HCT116 (cell line): ENCODE measurements at regions not wholly inside any gene's neighbourhood (a gene's known extent, or its start where the extent isn't known, plus 50 kb on each side); places are given as distances from the start of the nearest gene placed in this dataset.

ENCODE experiments used
- ATAC-seq: fragments of 200-7000 bp; cut with Tn5 transposase; 2 replicates; pipeline ENCODE4 v1.9.1; 2020; ENCODE audit warnings: mild to moderate bottlenecking, moderate library complexity
- BruUV-seq: library from RNA; stranded (reverse); fragments of 400-500 nt; replicated peaks from 2 replicates; lab custom pipeline; 2021; lab: Mats Ljungman, UMichigan
- CTCF ChIA-PET: fragments of 300-600 bp; sonication (Branson Sonifier 250); formaldehyde crosslinking; loops from one replicate; lab custom pipeline; 2021; ENCODE audit warnings: antibody characterized with exemption; lab: Charles Lee
- POLR2A ChIA-PET: fragments of 300-600, 350-600 bp; sonication (Branson Sonifier 250); formaldehyde crosslinking; loops from one replicate; lab custom pipeline; 2021; ENCODE audit warnings: antibody characterized with exemption; lab: Charles Lee
- RAD21 ChIA-PET, 2 experiments: fragments of 300-600 bp; sonication (Branson Sonifier 250); formaldehyde crosslinking; loops; one replicate each; lab custom pipeline; 2023; ENCODE audit warnings: low total read pairs in 2 of 2; ENCODE audit not compliant: uncharacterized antibody in 2 of 2, unreplicated experiment in 2 of 2, low non-redundant PET in 1 of 2; lab: Charles Lee
- DNase-seq: peaks from one replicate; pipeline ENCODE4 v3.0.0-alpha.2; 2010; ENCODE audit warnings: low read depth, low spot score
- H2AFZ ChIP-seq: fragments of 200-600 bp; shearing (Covaris generic), sonication (generic); 2 replicates; pipeline ENCODE4 v1.6.1; 2017; ENCODE audit warnings: low read depth, mixed run types, mixed read lengths, antibody characterized with exemption, low read length; ENCODE audit not compliant: poor library complexity, severe bottlenecking
- H3K27ac ChIP-seq: 2 replicates; pipeline ENCODE4 v1.5.1; 2012; ENCODE audit warnings: low read depth, low read length
- H3K27me3 ChIP-seq: fragments of 200-600 bp; sonication (generic); 2 replicates; pipeline ENCODE4 v1.6.1; 2016; ENCODE audit warnings: mixed run types, low read length, mixed read lengths; ENCODE audit not compliant: insufficient read depth
- H3K36me3 ChIP-seq, 2 experiments: fragments of 200-500 bp in 1 of 2; fragments of 200-600 bp in 1 of 2; sonication (Bioruptor generic) in 1 of 2; sonication (generic) in 1 of 2; 2 replicates each; pipeline versions ENCODE4 v1.5.1 to v1.6.1; 2014 to 2016; ENCODE audit warnings: low read length in 2 of 2, inconsistent platforms in 1 of 2, mixed read lengths in 1 of 2, mixed run types in 1 of 2; ENCODE audit not compliant: insufficient read depth in 2 of 2, control insufficient read depth in 1 of 2
- H3K4me1 ChIP-seq, 2 experiments: fragments of 200-600 bp in 1 of 2; sonication (generic) in 1 of 2; 2 replicates each; pipeline versions ENCODE4 v1.5.1 to v1.6.1; 2012 to 2017; ENCODE audit warnings: low read length in 2 of 2, inconsistent platforms in 1 of 2, mild to moderate bottlenecking in 1 of 2, mixed read lengths in 1 of 2, mixed run types in 1 of 2, moderate library complexity in 1 of 2; ENCODE audit not compliant: insufficient read depth in 2 of 2, control insufficient read depth in 1 of 2
- H3K4me2 ChIP-seq: fragments of 200-600 bp; sonication (generic); 2 replicates; pipeline ENCODE4 v1.6.1; 2017; ENCODE audit warnings: mixed run types, low read length, mixed read lengths
- H3K4me3 ChIP-seq, 2 experiments: fragments of 200-600 bp in 1 of 2; sonication (generic) in 1 of 2; replicated peaks in 1 of 2; 2 replicates each; pipeline ENCODE4 v1.5.1; 2011 to 2016; ENCODE audit warnings: low read length in 2 of 2, control low read depth in 1 of 2, low read depth in 1 of 2, mild to moderate bottlenecking in 1 of 2, mixed read lengths in 1 of 2, mixed run types in 1 of 2
- H3K79me2 ChIP-seq: fragments of 200-600 bp; sonication (generic); 2 replicates; pipeline ENCODE4 v1.6.1; 2017; ENCODE audit warnings: mild to moderate bottlenecking, mixed run types, low read length, moderate library complexity, mixed read lengths; ENCODE audit not compliant: insufficient read depth
- H3K9ac ChIP-seq: fragments of 200-600 bp; sonication (generic); 2 replicates; pipeline ENCODE4 v1.6.1; 2016; ENCODE audit warnings: low read length, mixed read lengths
- H3K9me2 ChIP-seq: fragments of 200-600 bp; sonication (generic), shearing (Covaris generic); 2 replicates; pipeline ENCODE4 v1.6.1; 2017; ENCODE audit warnings: mixed run types, mild to moderate bottlenecking, moderate library complexity; ENCODE audit not compliant: insufficient read depth
- H3K9me3 ChIP-seq, 2 experiments: fragments of 200-500 bp in 1 of 2; fragments of 200-600 bp in 1 of 2; sonication (Bioruptor generic) in 1 of 2; sonication (generic) in 1 of 2; 2 replicates each; pipeline ENCODE4 v1.6.1; 2014 to 2017; ENCODE audit warnings: low read length in 2 of 2, mixed read lengths in 2 of 2, inconsistent platforms in 1 of 2, low read depth in 1 of 2, mild to moderate bottlenecking in 1 of 2, mixed run types in 1 of 2, moderate library complexity in 1 of 2; ENCODE audit not compliant: control insufficient read depth in 1 of 2, insufficient read depth in 1 of 2
- H4K20me1 ChIP-seq: fragments of 200-600 bp; sonication (generic), shearing (Covaris generic); 2 replicates; pipeline ENCODE4 v1.6.1; 2017; ENCODE audit warnings: mixed run types, mild to moderate bottlenecking, moderate library complexity; ENCODE audit not compliant: insufficient read depth
- CBX3 ChIP-seq: IDR thresholded peaks from 2 replicates; pipeline ENCODE4 v1.6.1; 2012; ENCODE audit warnings: low read depth
- CEBPB ChIP-seq: IDR thresholded peaks from 2 replicates; pipeline ENCODE4 v1.6.1; 2012; ENCODE audit warnings: low read depth
- ELF1 ChIP-seq: IDR thresholded peaks from 2 replicates; pipeline ENCODE4 v1.6.1; 2012; ENCODE audit warnings: low read depth, borderline replicate concordance
- EZH2 ChIP-seq: fragments of 200-600 bp; sonication (generic); IDR thresholded peaks from 2 replicates; pipeline ENCODE4 v1.6.1; 2017; ENCODE audit warnings: antibody characterized with exemption, mixed run types
- EZH2phosphoT487 ChIP-seq: fragments of 200-600 bp; IDR thresholded peaks from 2 replicates; pipeline ENCODE4 v1.6.1; 2018; ENCODE audit warnings: antibody characterized with exemption, borderline replicate concordance
- JUND ChIP-seq: IDR thresholded peaks from 2 replicates; pipeline ENCODE4 v1.6.1; 2012
- RAD21 ChIP-seq: IDR thresholded peaks from 2 replicates; pipeline ENCODE4 v1.6.1; 2012; ENCODE audit warnings: low read depth, mild to moderate bottlenecking
- REST ChIP-seq: IDR thresholded peaks from 2 replicates; pipeline ENCODE4 v1.6.1; 2012; ENCODE audit warnings: low read depth
- SIN3A ChIP-seq: IDR thresholded peaks from 2 replicates; pipeline ENCODE4 v1.6.1; 2012; ENCODE audit warnings: low read depth
- SP1 ChIP-seq: IDR thresholded peaks from 2 replicates; pipeline ENCODE4 v1.6.1; 2012; ENCODE audit warnings: low read depth
- SRF ChIP-seq: IDR thresholded peaks from 2 replicates; pipeline ENCODE4 v1.6.1; 2012; ENCODE audit warnings: low read depth
- TCF7L2 ChIP-seq: IDR thresholded peaks from 2 replicates; pipeline ENCODE4 v1.7.0; 2011; ENCODE audit warnings: borderline replicate concordance, inconsistent platforms; ENCODE audit not compliant: insufficient read depth, insufficient read length; ENCODE audit errors: extremely low read depth
- YY1 ChIP-seq: IDR thresholded peaks from 2 replicates; pipeline ENCODE4 v1.6.1; 2011; ENCODE audit warnings: low read length, low read depth, moderate library complexity, mild to moderate bottlenecking; ENCODE audit not compliant: insufficient replicate concordance; ENCODE audit errors: extremely low read depth
- ZFX ChIP-seq: fragments of 450-650 bp; IDR thresholded peaks from 2 replicates; pipeline ENCODE4 v1.6.1; 2017
- intact Hi-C: fragments of 100-400 bp; cut with micrococcal nuclease; formaldehyde crosslinking; loops from 2 replicates; pipeline ENCODE4 v1.10.0; 2022
- TF ChIP-seq, protein P1 (sequence below): IDR thresholded peaks from 2 replicates; pipeline ENCODE4 v1.6.1; 2011; ENCODE audit warnings: mild to moderate bottlenecking, low read length, moderate library complexity; ENCODE audit not compliant: insufficient replicate concordance; ENCODE audit errors: extremely low read depth
- TF ChIP-seq, protein P2 (sequence below): IDR thresholded peaks from 2 replicates; pipeline ENCODE4 v1.6.1; 2012

DNA sequence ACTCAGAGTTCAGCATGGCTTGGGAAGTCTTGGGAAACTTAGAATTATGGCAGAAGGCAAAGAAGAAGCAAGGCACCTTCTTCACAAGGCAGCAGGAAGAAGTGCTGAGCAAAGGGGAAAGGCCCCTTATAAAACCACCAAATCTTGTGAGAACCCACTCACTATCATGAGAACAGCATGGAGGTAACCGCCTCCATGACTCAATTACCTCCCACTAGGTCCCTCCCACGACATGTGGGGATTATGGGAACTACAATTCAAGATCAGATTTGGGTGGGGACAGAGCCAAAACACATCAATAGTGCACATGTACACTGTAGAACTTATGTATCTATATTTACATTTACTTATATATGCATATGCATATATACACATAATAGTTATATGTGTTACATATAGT, 565.3 kb upstream of the NR2F2 start:
- Histone ChIP-seq H3K27ac (no peak overlapping the region), H3K4me1 (peaks cover 0 to 3% of the 10 kb centered on the region in 2 experiments; a peak in 2 of 4 replicates), H3K79me2 (no peaks in the 10 kb centered on the region), H3K9me3 (no peaks in the 10 kb centered on the region), H3K9me2 (no peaks in the 10 kb centered on the region), H3K36me3 (no peaks in the 10 kb centered on the region), H3K4me3 (no peak overlapping the region), H4K20me1 (no peaks in the 10 kb centered on the region), H3K4me2 (no peak overlapping the region), H3K9ac (no peak overlapping the region), H2AFZ (no peak overlapping the region), H3K27me3 (no peaks in the 10 kb centered on the region)
- intact Hi-C loops, result no loop called here
- ChIA-PET RAD21 (no interaction called here), POLR2A (no interaction called here), CTCF (no interaction called here)
- no peak for DNase-seq
- no TSS peak for BruUV-seq
- TF ChIP-seq CEBPB (no peak), ZFX (no peak), REST (no peak), TCF7L2 (no peak), SIN3A (no peak), CBX3 (no peak), RAD21 (no peak), EZH2 (no peak), SP1 (no peak), YY1 (no peak), SRF (no peak), JUND (no peak), EZH2phosphoT487 (no peak), ELF1 (no peak)
- TF ChIP-seq, protein P1, sequence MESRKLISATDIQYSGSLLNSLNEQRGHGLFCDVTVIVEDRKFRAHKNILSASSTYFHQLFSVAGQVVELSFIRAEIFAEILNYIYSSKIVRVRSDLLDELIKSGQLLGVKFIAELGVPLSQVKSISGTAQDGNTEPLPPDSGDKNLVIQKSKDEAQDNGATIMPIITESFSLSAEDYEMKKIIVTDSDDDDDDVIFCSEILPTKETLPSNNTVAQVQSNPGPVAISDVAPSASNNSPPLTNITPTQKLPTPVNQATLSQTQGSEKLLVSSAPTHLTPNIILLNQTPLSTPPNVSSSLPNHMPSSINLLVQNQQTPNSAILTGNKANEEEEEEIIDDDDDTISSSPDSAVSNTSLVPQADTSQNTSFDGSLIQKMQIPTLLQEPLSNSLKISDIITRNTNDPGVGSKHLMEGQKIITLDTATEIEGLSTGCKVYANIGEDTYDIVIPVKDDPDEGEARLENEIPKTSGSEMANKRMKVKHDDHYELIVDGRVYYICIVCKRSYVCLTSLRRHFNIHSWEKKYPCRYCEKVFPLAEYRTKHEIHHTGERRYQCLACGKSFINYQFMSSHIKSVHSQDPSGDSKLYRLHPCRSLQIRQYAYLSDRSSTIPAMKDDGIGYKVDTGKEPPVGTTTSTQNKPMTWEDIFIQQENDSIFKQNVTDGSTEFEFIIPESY, result no peak
- TF ChIP-seq, protein P2, sequence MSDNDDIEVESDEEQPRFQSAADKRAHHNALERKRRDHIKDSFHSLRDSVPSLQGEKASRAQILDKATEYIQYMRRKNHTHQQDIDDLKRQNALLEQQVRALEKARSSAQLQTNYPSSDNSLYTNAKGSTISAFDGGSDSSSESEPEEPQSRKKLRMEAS, result no peak
- no peak for ATAC-seq
